GM23248 (cell line): ENCODE measurements at regions not wholly inside any gene's neighbourhood (a gene's known extent, or its start where the extent isn't known, plus 50 kb on each side); places are given as distances from the start of the nearest gene placed in this dataset.

Source experiments
- EZH2 ChIP-seq: fragments of 200-600 bp; sonication (generic); IDR thresholded peaks from 2 replicates; pipeline ENCODE4 v1.6.1; 2018; ENCODE audit warnings: antibody characterized with exemption, mild to moderate bottlenecking; ENCODE audit not compliant: insufficient read depth, poor library complexity, severe bottlenecking
- EZH2phosphoT487 ChIP-seq: fragments of 200-600 bp; sonication (generic); IDR thresholded peaks from 2 replicates; pipeline ENCODE4 v1.6.1; 2018; ENCODE audit warnings: antibody characterized with exemption, moderate library complexity, mild to moderate bottlenecking, low read depth; ENCODE audit not compliant: insufficient read depth

DNA sequence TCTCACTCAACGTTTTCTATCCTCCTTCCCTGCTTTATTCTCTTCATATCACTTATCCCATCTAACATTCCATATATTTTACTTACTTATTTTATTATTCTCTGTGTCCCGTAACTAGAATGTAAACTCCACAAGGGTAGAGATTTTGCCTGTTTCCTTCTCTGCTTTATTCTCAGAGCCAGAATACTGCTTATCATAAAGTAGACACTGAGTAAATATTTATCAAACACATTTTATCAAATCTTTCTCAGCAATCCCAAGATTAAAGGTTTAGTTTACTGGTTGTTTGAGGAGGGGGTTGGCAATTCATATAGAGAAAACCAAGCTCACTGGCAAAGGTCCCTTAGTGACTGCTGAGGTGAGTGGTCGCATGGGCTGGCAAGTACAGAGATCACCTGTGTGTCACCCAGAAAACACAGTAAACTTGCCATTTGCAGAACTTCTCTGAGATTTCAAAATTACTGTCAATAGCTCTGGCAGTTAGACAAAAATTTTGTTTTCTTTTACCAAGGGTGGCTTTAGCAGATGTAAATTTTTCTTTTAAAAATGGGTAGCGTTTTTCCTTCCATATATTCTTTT is 662.4 kb downstream of the UTRN start:
- TF ChIP-seq EZH2 = no peak
- no peak for TF ChIP-seq EZH2phosphoT487
